ENCODE measurements at regions not wholly inside any gene's neighbourhood (a gene's known extent, or its start where the extent isn't known, plus 50 kb on each side); places are given as distances from the start of the nearest gene placed in this dataset.
"Not testable (repeated sequence)": the region's sequence is repeated elsewhere in the genome, so short reads cannot be mapped to it uniquely, and the experiment has no call there.

DNA sequence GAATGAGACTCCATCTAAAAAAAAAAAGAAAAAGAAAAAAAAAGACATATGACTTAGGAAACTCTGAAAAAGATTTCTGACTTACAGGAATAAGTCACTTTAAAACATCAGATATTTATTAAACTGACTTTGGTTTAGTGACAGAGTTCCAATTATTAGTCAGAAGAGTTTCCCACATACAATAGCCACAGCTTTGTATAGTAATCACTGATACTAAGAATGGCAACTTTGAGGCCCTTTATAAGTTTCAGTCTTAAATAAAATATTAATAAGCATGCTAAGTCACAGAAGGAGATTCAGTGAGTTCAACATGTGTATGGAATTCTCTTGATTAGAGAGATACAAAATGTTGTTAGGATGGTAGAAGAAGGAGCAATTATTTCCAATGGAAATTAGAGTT, 652.3 kb upstream of the AMOT start:
- DNase-seq (ENCODE audit: low spot score) (no peak), ATAC-seq (no peak)
- no peak overlapping the region for H3K27ac Mint-ChIP-seq
- H3K4me1 Mint-ChIP-seq (ENCODE audit: low read depth in 2 of 2), result no peaks in the 10 kb centered on the region
- no peaks in the 10 kb centered on the region for H3K27me3 Mint-ChIP-seq
- peaks cover 5% of the 10 kb centered on the region for H3K36me3 Mint-ChIP-seq
- no peak overlapping the region for H3K4me3 Mint-ChIP-seq
- peaks cover 9% of the 10 kb centered on the region for H3K9me3 Mint-ChIP-seq

DNA sequence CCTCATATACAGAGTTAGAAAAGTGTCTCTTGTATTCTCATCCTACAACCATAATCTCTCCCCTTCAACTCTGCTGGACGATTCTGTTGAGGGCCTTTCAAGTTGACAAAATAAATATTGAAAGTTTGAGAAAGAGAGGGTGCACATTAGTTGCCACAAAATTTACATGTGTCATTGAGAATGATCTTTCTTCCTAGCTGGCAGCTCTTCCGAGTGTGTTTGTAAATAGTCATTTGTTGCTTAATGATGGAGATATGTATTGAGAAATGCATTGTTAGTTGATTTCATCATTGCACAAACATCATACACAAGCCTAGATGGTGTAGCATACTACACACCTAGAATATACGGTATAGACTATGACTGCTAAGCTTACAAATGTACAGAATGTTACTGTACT, 632.8 kb upstream of the AMOT start:
- peaks cover 0 to 8% of the 10 kb centered on the region in 2 donors for H3K27me3 Mint-ChIP-seq
- ATAC-seq (no peak), DNase-seq (ENCODE audit: low spot score) (no peak)
- no peaks in the 10 kb centered on the region for H3K4me1 Mint-ChIP-seq (ENCODE audit: low read depth in 2 of 2)
- H3K36me3 Mint-ChIP-seq, result no peaks in the 10 kb centered on the region
- peaks cover 6% of the 10 kb centered on the region for H3K9me3 Mint-ChIP-seq
- no peak overlapping the region for H3K27ac Mint-ChIP-seq
- no peak overlapping the region for H3K4me3 Mint-ChIP-seq

DNA sequence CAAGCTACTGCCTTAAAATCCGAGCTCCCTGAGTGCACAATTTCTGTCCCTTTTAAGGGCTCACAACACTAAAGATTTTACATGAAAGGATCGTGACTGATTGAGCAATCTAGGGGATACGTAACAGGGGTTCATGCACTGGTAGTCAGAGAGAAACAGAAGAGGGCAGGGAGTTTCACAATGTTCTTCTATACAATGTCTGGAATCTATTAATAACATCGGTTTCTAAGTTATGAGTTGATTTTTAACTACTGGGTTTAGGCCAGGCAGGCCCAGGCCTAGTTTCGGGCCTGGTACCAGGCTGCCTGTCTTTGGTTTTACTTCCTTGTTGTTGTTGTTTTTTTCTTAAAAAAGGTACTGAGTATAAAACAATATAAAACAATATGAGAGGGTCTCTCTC, 632.4 kb upstream of the AMOT start:
- H3K27me3 Mint-ChIP-seq, ATAC-seq, H3K4me3 Mint-ChIP-seq: not testable (repeated sequence)

DNA sequence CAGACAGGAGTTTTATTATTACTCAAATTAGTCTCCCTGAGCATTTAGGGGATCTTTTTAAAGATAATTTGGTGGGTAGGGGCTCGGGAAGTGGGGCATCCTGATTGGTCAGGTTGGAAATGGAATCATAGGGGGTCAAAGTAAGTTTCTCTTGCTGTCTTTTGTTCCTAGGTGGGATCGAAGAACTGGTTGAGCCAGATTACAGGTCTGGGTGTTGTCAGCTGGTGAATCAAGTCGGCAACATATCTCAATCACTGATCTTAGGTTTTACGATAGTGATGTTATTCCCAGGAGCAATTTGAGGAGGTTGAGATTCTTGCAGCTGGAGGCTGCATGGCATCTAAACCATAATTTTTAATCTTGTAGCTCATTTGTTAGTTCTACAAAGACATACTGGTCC, 629.5 kb upstream of the AMOT start:
- Mint-ChIP-seq H3K27ac (no peak overlapping the region), H3K27me3 (peaks cover 0 to 10% of the 10 kb centered on the region in 2 donors), H3K4me3 (no peak overlapping the region), H3K36me3 (no peaks in the 10 kb centered on the region), H3K4me1 (ENCODE audit: low read depth in 2 of 2) (no peaks in the 10 kb centered on the region), H3K9me3 (peaks cover 6% of the 10 kb centered on the region)
- DNase-seq (ENCODE audit: low spot score), result no peak
- ATAC-seq, result no peak

More for the DNA sequence above, 632.4 kb upstream of the AMOT start:
- not testable (repeated sequence) for H3K9me3 Mint-ChIP-seq; DNase-seq (ENCODE audit: low spot score); H3K36me3 Mint-ChIP-seq; H3K27ac Mint-ChIP-seq; H3K4me1 Mint-ChIP-seq (ENCODE audit: low read depth in 2 of 2)

DNA sequence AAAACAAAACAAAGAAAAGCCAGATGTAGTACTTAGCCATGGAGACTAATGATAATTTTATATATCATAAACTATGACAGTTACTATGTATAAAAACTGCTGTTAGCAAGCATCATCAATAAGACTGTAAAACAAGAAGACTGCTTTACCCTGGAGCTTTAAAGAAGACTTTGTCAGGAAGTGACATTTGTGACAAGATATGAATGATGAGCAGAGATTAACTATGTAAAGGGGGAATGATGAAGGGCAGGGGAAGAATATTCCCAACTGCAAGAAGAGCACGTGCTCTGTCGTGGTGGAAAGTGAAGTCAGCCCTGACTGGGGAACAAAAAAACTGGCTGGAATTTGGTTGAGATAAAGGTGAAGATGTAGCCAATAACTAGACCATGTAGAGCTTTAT, 617.1 kb upstream of the AMOT start:
- Mint-ChIP-seq H3K9me3 (no peaks in the 10 kb centered on the region), H3K36me3 (no peaks in the 10 kb centered on the region), H3K4me1 (ENCODE audit: low read depth in 2 of 2) (no peaks in the 10 kb centered on the region), H3K27me3 (peaks cover 0 to 3% of the 10 kb centered on the region in 2 donors), H3K27ac (no peak overlapping the region), H3K4me3 (no peak overlapping the region)
- no peak for ATAC-seq
- DNase-seq (ENCODE audit: low spot score), result no peak

DNA sequence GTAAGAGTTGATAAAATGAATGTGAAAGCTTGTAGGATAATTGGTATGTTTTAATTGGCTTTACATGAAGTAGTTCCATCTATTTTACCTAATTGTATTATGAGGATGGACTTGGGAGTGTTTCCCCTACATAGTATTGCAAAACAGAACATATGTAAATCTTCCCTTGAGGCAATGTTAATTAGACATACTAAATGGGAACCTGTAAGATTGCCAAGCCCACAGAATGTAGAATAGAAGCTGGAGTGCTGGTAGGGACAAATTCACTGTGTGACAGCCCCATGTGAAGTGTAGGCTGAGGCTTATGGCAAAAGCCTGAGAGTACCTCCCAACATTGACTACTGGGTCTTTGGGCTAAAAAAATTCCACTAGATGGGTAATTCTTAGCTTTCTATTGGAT, 615.0 kb upstream of the AMOT start:
- Mint-ChIP-seq H3K27ac (no peak overlapping the region), H3K9me3 (no peaks in the 10 kb centered on the region), H3K36me3 (no peaks in the 10 kb centered on the region), H3K4me3 (no peak overlapping the region), H3K27me3 (peaks cover 0 to 3% of the 10 kb centered on the region in 2 donors), H3K4me1 (ENCODE audit: low read depth in 2 of 2) (no peaks in the 10 kb centered on the region)
- ATAC-seq, result no peak
- no peak for DNase-seq (ENCODE audit: low spot score)

DNA sequence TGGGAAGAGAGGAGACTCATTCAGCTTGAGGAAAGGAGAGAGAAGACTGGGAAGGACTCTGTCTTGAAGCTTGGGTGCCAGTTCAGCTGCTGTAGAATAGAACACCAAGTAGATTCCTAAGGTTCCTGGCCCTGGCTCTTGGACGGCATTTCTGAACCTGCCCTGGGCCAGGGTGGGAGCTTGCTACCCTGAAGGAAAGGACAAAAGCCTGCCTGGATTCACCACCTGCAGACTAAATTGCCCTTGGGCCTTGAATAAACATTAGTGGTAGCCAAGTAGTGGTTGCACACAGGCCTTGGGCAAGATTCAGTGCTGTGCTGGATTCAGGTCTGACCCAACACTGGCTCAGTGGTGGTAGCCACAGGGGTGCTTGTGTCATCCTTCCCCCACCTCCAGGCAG, 588.4 kb upstream of the AMOT start:
- Mint-ChIP-seq H3K27ac (no peak overlapping the region), H3K9me3 (peaks cover 3% of the 10 kb centered on the region), H3K4me3 (no peak overlapping the region), H3K36me3 (peaks cover 6% of the 10 kb centered on the region), H3K27me3 (no peaks in the 10 kb centered on the region), H3K4me1 (ENCODE audit: low read depth in 2 of 2) (no peaks in the 10 kb centered on the region)
- no peak for ATAC-seq
- no peak for DNase-seq (ENCODE audit: low spot score)

DNA sequence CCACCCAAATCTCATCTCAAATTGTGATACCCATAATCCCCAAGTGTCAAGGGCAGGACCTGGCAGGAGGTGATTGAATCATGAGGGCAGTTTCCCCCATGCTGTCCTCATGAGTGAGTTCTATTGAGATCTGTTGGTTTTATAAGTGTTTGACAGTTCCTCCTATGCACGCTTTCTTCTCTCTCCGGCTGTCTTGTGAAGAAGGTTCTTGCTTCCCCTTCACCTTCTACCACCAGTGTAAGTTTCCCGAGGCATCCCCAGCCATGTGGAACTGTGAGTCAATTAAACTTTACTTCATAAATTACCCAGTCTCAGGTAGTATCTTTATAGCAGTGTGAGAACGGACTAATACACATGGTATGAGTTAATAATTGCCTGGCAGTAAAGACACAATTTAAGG, 581.7 kb upstream of the AMOT start:
- DNase-seq (ENCODE audit: low spot score) (no peak), ATAC-seq (no peak)
- H3K27me3 Mint-ChIP-seq, result peaks cover 0 to 5% of the 10 kb centered on the region in 2 donors
- no peaks in the 10 kb centered on the region for H3K4me1 Mint-ChIP-seq (ENCODE audit: low read depth in 2 of 2)
- peaks cover 3% of the 10 kb centered on the region for H3K9me3 Mint-ChIP-seq
- no peaks in the 10 kb centered on the region for H3K36me3 Mint-ChIP-seq
- no peak overlapping the region for H3K27ac Mint-ChIP-seq
- H3K4me3 Mint-ChIP-seq, result no peak overlapping the region

DNA sequence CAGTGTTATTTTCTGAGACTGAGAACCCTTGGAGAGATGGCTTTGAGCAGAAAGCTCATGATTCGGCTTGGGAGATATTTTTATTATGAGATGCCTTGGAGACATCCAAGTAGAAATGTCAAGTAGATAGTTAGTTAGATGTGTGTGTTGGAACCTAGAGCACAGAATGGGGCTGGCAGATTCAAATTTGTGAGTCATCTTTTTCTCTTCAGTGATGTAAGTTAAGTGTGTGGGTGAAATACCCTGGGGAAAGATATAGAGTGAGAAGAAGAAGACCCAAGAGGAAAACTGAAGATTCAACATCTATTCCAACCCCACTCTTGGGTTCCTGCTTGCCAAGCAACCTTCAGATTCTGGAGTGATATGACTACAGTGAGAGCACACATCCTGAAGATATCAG, 580.8 kb upstream of the AMOT start:
- DNase-seq (ENCODE audit: low spot score) (no peak), ATAC-seq (no peak)
- no peak overlapping the region for H3K27ac Mint-ChIP-seq
- no peak overlapping the region for H3K4me3 Mint-ChIP-seq
- no peaks in the 10 kb centered on the region for H3K36me3 Mint-ChIP-seq
- H3K4me1 Mint-ChIP-seq (ENCODE audit: low read depth in 2 of 2), result no peaks in the 10 kb centered on the region
- peaks cover 0 to 10% of the 10 kb centered on the region in 2 donors for H3K27me3 Mint-ChIP-seq
- peaks cover 7% of the 10 kb centered on the region for H3K9me3 Mint-ChIP-seq

DNA sequence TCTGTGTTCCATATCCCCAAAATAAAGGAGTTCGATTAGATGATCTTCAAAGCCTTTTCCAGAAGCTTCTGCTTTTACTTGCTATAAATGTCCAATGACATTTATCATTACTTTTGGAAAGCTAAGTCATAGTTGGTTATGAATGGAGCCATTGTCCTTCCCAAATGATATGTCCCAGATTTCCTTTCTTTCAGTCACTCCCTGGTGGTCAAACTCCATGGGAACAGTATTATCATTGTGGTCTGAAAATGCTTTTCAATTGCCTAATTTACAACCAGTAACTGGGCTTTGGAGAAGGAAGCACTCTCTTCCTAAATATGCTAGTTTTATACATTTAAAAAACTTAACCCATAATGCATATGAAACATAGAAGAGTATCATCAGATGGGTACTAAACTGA, 571.5 kb upstream of the AMOT start:
- ATAC-seq (no peak), DNase-seq (ENCODE audit: low spot score) (no peak)
- Mint-ChIP-seq H3K27ac (no peak overlapping the region), H3K9me3 (peaks cover 7% of the 10 kb centered on the region), H3K4me1 (ENCODE audit: low read depth in 2 of 2) (no peaks in the 10 kb centered on the region), H3K27me3 (peaks cover 0 to 4% of the 10 kb centered on the region in 2 donors), H3K36me3 (no peaks in the 10 kb centered on the region), H3K4me3 (no peak overlapping the region)

DNA sequence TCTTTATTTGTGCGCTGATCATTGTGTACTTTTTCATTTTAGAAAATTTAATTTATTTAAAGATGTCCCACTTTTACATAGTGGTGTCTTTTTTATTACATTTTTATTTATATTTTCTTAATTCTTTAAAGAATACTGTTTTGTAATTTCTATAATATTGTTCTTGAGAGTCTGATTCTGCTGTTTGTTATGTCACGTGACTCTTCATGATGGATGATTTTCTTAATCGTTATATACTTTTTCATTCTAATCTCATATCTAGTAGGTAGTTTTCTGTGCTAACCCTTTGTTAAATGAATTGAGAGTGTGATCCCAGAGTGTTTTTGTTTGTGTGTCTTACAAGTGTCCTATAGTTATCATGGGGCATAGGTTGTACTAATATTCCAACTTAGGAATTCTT, 568.2 kb upstream of the AMOT start:
- H3K27me3 Mint-ChIP-seq, result no peaks in the 10 kb centered on the region
- no peak for ATAC-seq
- DNase-seq (ENCODE audit: low spot score), result no peak
- no peak overlapping the region for H3K4me3 Mint-ChIP-seq
- H3K36me3 Mint-ChIP-seq, result no peaks in the 10 kb centered on the region
- no peaks in the 10 kb centered on the region for H3K4me1 Mint-ChIP-seq (ENCODE audit: low read depth in 2 of 2)
- no peak overlapping the region for H3K27ac Mint-ChIP-seq
- no peaks in the 10 kb centered on the region for H3K9me3 Mint-ChIP-seq

DNA sequence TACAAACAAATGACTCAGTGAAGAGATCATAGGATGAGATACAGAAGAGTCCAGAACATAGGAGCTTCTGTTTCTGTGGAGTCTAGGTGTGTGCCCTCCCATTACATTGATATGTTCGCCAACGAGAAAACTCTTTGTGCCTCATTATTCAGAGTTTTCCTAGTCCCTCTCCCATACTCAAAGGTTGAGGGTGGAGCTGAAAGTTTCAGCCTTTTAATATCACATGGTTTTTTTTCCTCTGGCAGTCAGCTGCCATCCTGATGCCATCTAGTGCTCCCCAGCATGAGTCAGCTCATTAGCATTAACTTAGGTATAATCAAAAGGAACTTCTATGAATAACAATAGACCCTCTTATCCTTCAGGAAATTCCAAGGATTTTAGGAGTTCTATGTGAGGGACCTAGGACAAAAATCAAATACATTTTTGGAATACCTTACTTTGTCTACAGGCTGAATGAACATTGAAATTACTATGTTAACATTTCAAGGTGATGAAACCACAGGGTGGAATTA, 559.6 kb upstream of the AMOT start:
- Mint-ChIP-seq H3K4me1 (ENCODE audit: low read depth in 2 of 2) (no peaks in the 10 kb centered on the region), H3K27ac (no peak overlapping the region), H3K27me3 (no peaks in the 10 kb centered on the region), H3K4me3 (no peak overlapping the region), H3K9me3 (no peaks in the 10 kb centered on the region), H3K36me3 (no peaks in the 10 kb centered on the region)
- no peak for DNase-seq (ENCODE audit: low spot score)
- no peak for ATAC-seq

DNA sequence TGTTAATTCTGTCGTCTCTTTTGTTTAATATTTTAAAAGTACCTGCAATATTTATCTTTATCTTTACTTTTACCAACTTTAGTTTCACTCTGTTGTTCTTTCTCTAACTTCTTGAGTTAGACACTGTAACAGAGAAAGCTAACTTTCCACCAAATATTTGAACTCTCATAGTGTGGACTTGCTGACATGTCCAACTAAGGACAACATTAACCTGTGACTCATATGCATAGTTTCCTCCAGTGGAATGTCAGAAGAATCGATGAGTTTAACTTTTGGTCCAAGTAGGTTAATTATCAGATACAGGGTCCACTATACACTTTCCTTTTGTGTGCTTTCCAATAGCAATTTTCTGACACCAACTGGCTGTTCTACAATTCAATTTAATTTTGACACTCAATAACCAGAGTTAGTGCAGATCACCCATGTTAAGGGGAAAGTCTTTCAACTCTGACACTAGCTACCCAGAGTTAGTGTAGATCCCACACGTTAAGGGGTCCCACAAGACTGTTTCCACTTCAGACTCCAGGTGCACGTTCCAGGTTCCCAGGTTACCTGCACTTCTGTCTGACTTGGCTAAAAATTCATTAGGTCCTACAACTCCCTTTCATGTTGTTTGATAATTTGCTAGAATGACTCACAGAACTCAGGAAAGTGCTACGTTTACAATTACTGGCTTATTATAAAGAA, 559.0 kb upstream of the AMOT start:
- Mint-ChIP-seq H3K36me3 (no peaks in the 10 kb centered on the region), H3K27me3 (no peaks in the 10 kb centered on the region)

DNA sequence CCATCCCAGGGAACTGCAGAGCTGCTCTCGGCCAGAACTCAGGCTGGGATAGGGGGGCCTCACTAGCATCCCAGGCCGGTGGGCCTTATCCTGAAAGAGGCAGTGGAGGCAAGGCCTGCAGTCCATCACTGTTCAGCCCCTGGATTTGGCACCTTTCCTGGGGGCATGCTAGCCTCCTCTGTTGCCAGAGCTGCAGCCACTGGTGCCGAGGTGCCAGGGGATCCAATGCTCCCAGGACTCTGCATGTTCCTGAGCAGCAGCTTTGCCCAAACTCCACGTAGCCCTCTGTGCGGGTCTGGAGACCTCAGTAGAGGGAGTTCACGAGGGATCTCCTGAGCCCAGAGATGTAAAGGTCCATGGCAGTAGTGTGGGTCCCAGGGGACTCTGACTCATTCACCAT, 551.7 kb upstream of the AMOT start:
- no peak overlapping the region for H3K27ac Mint-ChIP-seq
- peaks cover 0 to 5% of the 10 kb centered on the region in 2 donors for H3K27me3 Mint-ChIP-seq
- no peak overlapping the region for H3K4me3 Mint-ChIP-seq
- H3K4me1 Mint-ChIP-seq (ENCODE audit: low read depth in 2 of 2), result no peaks in the 10 kb centered on the region
- peaks cover 7% of the 10 kb centered on the region for H3K9me3 Mint-ChIP-seq
- ATAC-seq (no peak), DNase-seq (ENCODE audit: low spot score) (no peak)
- no peaks in the 10 kb centered on the region for H3K36me3 Mint-ChIP-seq

More for the DNA sequence above, 559.0 kb upstream of the AMOT start:
- H3K27ac Mint-ChIP-seq, result no peak overlapping the region
- H3K4me3 Mint-ChIP-seq, result no peak overlapping the region
- H3K4me1 Mint-ChIP-seq (ENCODE audit: low read depth in 2 of 2), result no peaks in the 10 kb centered on the region
- H3K9me3 Mint-ChIP-seq, result no peaks in the 10 kb centered on the region
- ATAC-seq (no peak), DNase-seq (ENCODE audit: low spot score) (no peak)

DNA sequence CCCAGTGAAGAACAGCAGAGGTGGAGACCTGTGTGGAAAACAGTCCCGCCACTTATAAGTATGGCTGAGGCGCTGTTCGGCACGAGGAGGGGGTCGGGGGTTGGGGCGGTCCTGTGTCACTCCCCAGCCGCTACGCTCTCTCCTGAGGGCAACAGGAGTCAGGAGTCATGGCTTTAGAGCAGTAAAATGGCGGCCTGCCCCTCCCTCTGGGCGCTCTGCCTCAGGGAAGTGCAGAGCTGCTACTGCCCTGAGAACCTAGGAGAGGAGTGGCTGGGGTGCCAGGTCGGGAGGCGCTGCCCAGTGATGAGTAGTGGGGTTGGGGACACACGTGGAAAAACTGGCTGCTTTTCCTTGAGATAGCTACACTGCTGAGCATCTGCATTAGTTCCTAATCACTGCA, 551.2 kb upstream of the AMOT start:
- ATAC-seq, result no peak
- Mint-ChIP-seq H3K27me3 (peaks cover 0 to 5% of the 10 kb centered on the region in 2 donors), H3K4me3 (no peak overlapping the region), H3K4me1 (ENCODE audit: low read depth in 2 of 2) (no peaks in the 10 kb centered on the region), H3K36me3 (no peaks in the 10 kb centered on the region), H3K27ac (no peak overlapping the region), H3K9me3 (peaks cover 7% of the 10 kb centered on the region)
- no peak for DNase-seq (ENCODE audit: low spot score)

All from natural killer cell treated with Interleukin-12 subunit alpha and Interleukin-12 subunit beta and Interleukin-15 and Interleukin-18, amount 100 ng/mL, for 72 hours (primary cell).